ENCODE measurements at regions not wholly inside any gene's neighbourhood (a gene's known extent, or its start where the extent isn't known, plus 50 kb on each side); places are given as distances from the start of the nearest gene placed in this dataset.

GRCh38 chrX:109873983-109874382 is 128.9 kb upstream of the TMEM164 start:
- TF ChIP-seq POLR2AphosphoS5 (IDR thresholded peaks at IDR 0.05; ENCODE audit: insufficient read depth in 1 of 2, low read depth in 1 of 2) (no peak), CTCF (IDR thresholded peaks at IDR 0.05) (no peak)
